A549 (cell line): ENCODE measurements at regions not wholly inside any gene's neighbourhood (a gene's known extent, or its start where the extent isn't known, plus 50 kb on each side); places are given as distances from the start of the nearest gene placed in this dataset.

Source experiments
- ATAC-seq, 2 experiments: fragments of 200-7000 bp in 1 of 2; fragments of >200 bp in 1 of 2; cut with Nextera tagmentation in 1 of 2; cut with Tn5 transposase in 1 of 2; 3 replicates each; pipeline versions ENCODE4 v1.8.0 to v1.9.1; 2018 to 2020; ENCODE audit warnings: mild to moderate bottlenecking in 1 of 2, moderate library complexity in 1 of 2
- CTCF ChIA-PET: fragments of 300-600 bp; sonication (Branson Sonifier 250); formaldehyde crosslinking; extraction: SDS; loops from one replicate; lab custom pipeline; 2021; ENCODE audit warnings: antibody characterized with exemption, inconsistent platforms; lab: Yijun Ruan, JAX
- POLR2A ChIA-PET: fragments of 350-600 bp; formaldehyde crosslinking; extraction: SDS; loops from one replicate; lab custom pipeline; 2021; ENCODE audit warnings: antibody characterized with exemption, inconsistent platforms; lab: Yijun Ruan, JAX
- DNase-seq, 2 experiments: peaks; one replicate each; pipeline versions ENCODE4 v3.0.0 to v3.0.0-alpha.2; 2011 to 2016; ENCODE audit warnings: low read depth in 1 of 2, low spot score in 1 of 2
- FAIRE-seq: peaks from 2 replicates; lab custom pipeline; 2011; peaks lifted over from hg19 to GRCh38; lab: Jason Lieb, UNC
- H3K27ac ChIP-seq, 2 experiments: fragments of >200 bp; sonication (Bioruptor Twin); formaldehyde crosslinking; 3 replicates each; pipeline ENCODE4 v1.5.1; 2016 to 2017
- H3K4me1 ChIP-seq: fragments of >200 bp; sonication (Bioruptor Twin); formaldehyde crosslinking; 3 replicates; pipeline ENCODE4 v1.6.1; 2016
- H3K4me2 ChIP-seq: fragments of >200 bp; sonication (Bioruptor Twin); formaldehyde crosslinking; 3 replicates; pipeline ENCODE4 v1.6.1; 2016
- H3K4me3 ChIP-seq: fragments of >200 bp; sonication (Bioruptor Twin); formaldehyde crosslinking; 3 replicates; pipeline ENCODE4 v1.5.1; 2016
- H3K9me3 ChIP-seq: fragments of >200 bp; sonication (Bioruptor Twin); formaldehyde crosslinking; 3 replicates; pipeline ENCODE4 v1.6.1; 2016
- CBX2 ChIP-seq: fragments of 200-600 bp; sonication (generic); IDR thresholded peaks from 2 replicates; pipeline ENCODE4 v1.6.1; 2016; ENCODE audit warnings: low read depth, mild to moderate bottlenecking, borderline replicate concordance
- CEBPB ChIP-seq, 2 experiments: fragments of >200 bp in 1 of 2; sonication (Bioruptor Twin) in 1 of 2; formaldehyde crosslinking in 1 of 2; IDR thresholded peaks; 2 replicates each; pipeline ENCODE4 v1.6.1; 2012 to 2016
- CHD4 ChIP-seq: fragments of 200-600 bp; sonication (generic); IDR thresholded peaks from 2 replicates; pipeline ENCODE4 v1.6.1; 2016; ENCODE audit warnings: antibody characterized with exemption, mild to moderate bottlenecking, borderline replicate concordance
- GATA3 ChIP-seq: IDR thresholded peaks from 2 replicates; pipeline ENCODE4 v1.6.1; 2012; ENCODE audit warnings: borderline replicate concordance
- HEYL ChIP-seq: fragments of 250-450 bp; sonication (Bioruptor Pico); IDR thresholded peaks from 2 replicates; pipeline ENCODE4 v1.8.0; 2021; ENCODE audit warnings: mild to moderate bottlenecking, moderate library complexity
- HOXB13 ChIP-seq: fragments of 250-450 bp; sonication (Bioruptor Pico); IDR thresholded peaks from 2 replicates; pipeline ENCODE4 v1.5.0; 2020; ENCODE audit warnings: low read depth, mild to moderate bottlenecking, moderate library complexity
- HOXB5 ChIP-seq: fragments of 250-450 bp; sonication (Bioruptor Pico); IDR thresholded peaks from 2 replicates; pipeline ENCODE4 v1.5.0; 2020; ENCODE audit warnings: mild to moderate bottlenecking, moderate library complexity
- JUN ChIP-seq, 2 experiments: fragments of >200 bp; sonication (Bioruptor Twin); formaldehyde crosslinking; IDR thresholded peaks; 2 replicates in 1 of 2; 3 replicates in 1 of 2; pipeline ENCODE4 v1.6.1; 2016 to 2017
- JUNB ChIP-seq: fragments of >200 bp; sonication (Bioruptor Twin); formaldehyde crosslinking; IDR thresholded peaks from 2 replicates; pipeline ENCODE4 v1.6.1; 2016
- MAFK ChIP-seq: fragments of 450-650 bp; IDR thresholded peaks from 2 replicates; pipeline ENCODE4 v1.6.1; 2014; ENCODE audit not compliant: partially characterized antibody
- NFE2L2 ChIP-seq: fragments of 150-350 bp; conservative IDR thresholded peaks from 2 replicates; pipeline ENCODE4 v1.6.1; 2014; ENCODE audit warnings: low read length
- NPAS2 ChIP-seq: fragments of 250-450 bp; sonication (Bioruptor Pico); IDR thresholded peaks from 2 replicates; pipeline ENCODE4 v1.8.0; 2022; ENCODE audit warnings: mild to moderate bottlenecking, moderate library complexity, borderline replicate concordance
- RAD21 ChIP-seq, 2 experiments: fragments of >200 bp in 1 of 2; sonication (Bioruptor Twin) in 1 of 2; formaldehyde crosslinking in 1 of 2; IDR thresholded peaks in 1 of 2; conservative IDR thresholded peaks in 1 of 2; 2 replicates in 1 of 2; 3 replicates in 1 of 2; pipeline ENCODE4 v1.6.1; 2012 to 2018; ENCODE audit warnings: inconsistent platforms in 1 of 2
- RARB ChIP-seq: fragments of 250-450 bp; sonication (Bioruptor Pico); IDR thresholded peaks from 2 replicates; pipeline ENCODE4 v1.8.0; 2021; ENCODE audit warnings: mild to moderate bottlenecking, moderate library complexity
- RNF2 ChIP-seq: fragments of 200-600 bp; sonication (generic); IDR thresholded peaks from 2 replicates; pipeline ENCODE4 v1.6.1; 2016; ENCODE audit warnings: low read depth, mild to moderate bottlenecking, antibody characterized with exemption, moderate library complexity, borderline replicate concordance
- ZC3H11A ChIP-seq: fragments of 450-650 bp; IDR thresholded peaks from 2 replicates; pipeline ENCODE4 v1.6.1; 2014; ENCODE audit warnings: antibody characterized with exemption, mild to moderate bottlenecking
- ZFP36 ChIP-seq: fragments of 450-650 bp; IDR thresholded peaks from 2 replicates; pipeline ENCODE4 v1.6.1; 2014; ENCODE audit warnings: borderline replicate concordance; ENCODE audit not compliant: partially characterized antibody
- ZSCAN20 ChIP-seq: fragments of 250-450 bp; sonication (Bioruptor Pico); IDR thresholded peaks from 2 replicates; pipeline ENCODE4 v1.8.0; 2022; ENCODE audit warnings: mild to moderate bottlenecking, moderate library complexity
- WGBS: methylation state at CpG from one replicate; pipeline ENCODE4 v1.1.6; 2017; ENCODE audit errors: missing lambda C conversion rate; 5-methylcytosine and 5-hydroxymethylcytosine counted together
- TF ChIP-seq, protein P1 (sequence below): IDR thresholded peaks from 2 replicates; pipeline ENCODE4 v1.6.1; 2012
- TF ChIP-seq, protein P2 (sequence below): IDR thresholded peaks from 2 replicates; pipeline ENCODE4 v1.6.1; 2012; ENCODE audit warnings: low read depth, borderline replicate concordance
- TF ChIP-seq, protein P3 (sequence below): fragments of 150-350 bp; IDR thresholded peaks from 2 replicates; pipeline ENCODE4 v1.6.1; 2014; ENCODE audit warnings: low read depth, mild to moderate bottlenecking, low read length
- TF ChIP-seq, protein P4 (sequence below): fragments of 200-600 bp; sonication (generic); IDR thresholded peaks from 2 replicates; pipeline ENCODE4 v1.6.1; 2016; ENCODE audit warnings: antibody characterized with exemption, mild to moderate bottlenecking, moderate library complexity
- TF ChIP-seq, protein P5 (sequence below): fragments of 250-450 bp; sonication (Bioruptor Pico); IDR thresholded peaks from 2 replicates; pipeline ENCODE4 v1.5.0; 2020; ENCODE audit warnings: low read depth, mild to moderate bottlenecking, moderate library complexity
- TF ChIP-seq, protein P6 (sequence below): fragments of >200 bp; sonication (Bioruptor Twin); formaldehyde crosslinking; IDR thresholded peaks from 2 replicates; pipeline ENCODE4 v1.6.1; 2016

DNA sequence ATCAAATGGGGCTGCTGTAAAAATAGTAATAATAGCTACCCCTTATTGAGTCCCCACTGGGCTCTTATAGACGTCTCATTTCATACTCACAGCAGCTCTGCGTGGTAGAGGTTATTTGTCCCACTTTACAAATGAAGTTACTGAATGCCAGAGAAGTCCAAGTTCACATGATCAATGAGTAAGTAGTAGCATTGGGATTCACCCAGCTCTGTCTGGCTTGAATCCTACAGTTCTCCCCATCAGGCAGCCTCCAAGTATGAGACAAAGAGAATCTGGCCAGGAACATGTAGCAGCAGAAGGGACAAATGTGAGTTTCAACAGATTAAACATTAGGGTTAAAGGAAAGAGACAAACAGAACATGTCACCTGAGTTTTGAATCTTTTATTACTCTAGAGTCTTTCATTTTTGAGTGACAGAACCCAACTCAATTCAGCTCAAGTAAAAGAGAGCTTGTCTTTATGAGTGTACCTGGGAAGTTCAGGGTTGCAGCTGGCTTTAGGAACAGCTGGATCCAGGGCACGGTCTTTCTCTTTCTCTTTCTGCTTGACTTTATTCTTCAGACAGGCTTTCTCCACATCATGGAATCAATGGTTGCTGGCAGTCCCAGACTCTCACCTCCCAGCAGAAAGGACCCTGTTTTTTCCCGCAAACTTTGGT, 64.1 kb upstream of the JDP2 start:
- ChIA-PET POLR2A (no interaction called here), CTCF (interaction anchor here (0.9 kb wide), 2 partner anchors 18 to 454 kb away, joined by 3 read pairs; no protein-coding TSS in a partner anchor)
- Histone ChIP-seq H3K27ac (no peak overlapping the region), H3K4me2 (no peak overlapping the region), H3K4me3 (no peak overlapping the region), H3K4me1 (peaks cover 11% of the 10 kb centered on the region; the same call in 1 of the 3 replicates), H3K9me3 (no peaks in the 10 kb centered on the region)
- FAIRE-seq: no peak
- 44% methylated on average over 4 of the region's 4 CpGs for WGBS
- no peak for ATAC-seq
- DNase-seq: no peak
- TF ChIP-seq NPAS2 (CRISPR knock-in tag): no peak
- no peak for TF ChIP-seq RAD21 (conservative IDR thresholded peaks at IDR 0.05 in 1 of 2, IDR thresholded peaks at IDR 0.05 in 1 of 2)
- TF ChIP-seq HEYL (CRISPR knock-in tag): no peak
- TF ChIP-seq, protein P1, sequence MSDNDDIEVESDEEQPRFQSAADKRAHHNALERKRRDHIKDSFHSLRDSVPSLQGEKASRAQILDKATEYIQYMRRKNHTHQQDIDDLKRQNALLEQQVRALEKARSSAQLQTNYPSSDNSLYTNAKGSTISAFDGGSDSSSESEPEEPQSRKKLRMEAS: no peak
- no peak for TF ChIP-seq ZSCAN20 (CRISPR knock-in tag)
- no peak for TF ChIP-seq JUN (IDR thresholded peaks at IDR 0.05)
- TF ChIP-seq, protein P2, sequence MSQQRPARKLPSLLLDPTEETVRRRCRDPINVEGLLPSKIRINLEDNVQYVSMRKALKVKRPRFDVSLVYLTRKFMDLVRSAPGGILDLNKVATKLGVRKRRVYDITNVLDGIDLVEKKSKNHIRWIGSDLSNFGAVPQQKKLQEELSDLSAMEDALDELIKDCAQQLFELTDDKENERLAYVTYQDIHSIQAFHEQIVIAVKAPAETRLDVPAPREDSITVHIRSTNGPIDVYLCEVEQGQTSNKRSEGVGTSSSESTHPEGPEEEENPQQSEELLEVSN: no peak
- no peak for TF ChIP-seq CEBPB (IDR thresholded peaks at IDR 0.05)
- TF ChIP-seq, protein P3, sequence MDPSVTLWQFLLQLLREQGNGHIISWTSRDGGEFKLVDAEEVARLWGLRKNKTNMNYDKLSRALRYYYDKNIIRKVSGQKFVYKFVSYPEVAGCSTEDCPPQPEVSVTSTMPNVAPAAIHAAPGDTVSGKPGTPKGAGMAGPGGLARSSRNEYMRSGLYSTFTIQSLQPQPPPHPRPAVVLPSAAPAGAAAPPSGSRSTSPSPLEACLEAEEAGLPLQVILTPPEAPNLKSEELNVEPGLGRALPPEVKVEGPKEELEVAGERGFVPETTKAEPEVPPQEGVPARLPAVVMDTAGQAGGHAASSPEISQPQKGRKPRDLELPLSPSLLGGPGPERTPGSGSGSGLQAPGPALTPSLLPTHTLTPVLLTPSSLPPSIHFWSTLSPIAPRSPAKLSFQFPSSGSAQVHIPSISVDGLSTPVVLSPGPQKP: no peak
- TF ChIP-seq HOXB5: no peak
- no peak for TF ChIP-seq GATA3
- TF ChIP-seq, protein P4, sequence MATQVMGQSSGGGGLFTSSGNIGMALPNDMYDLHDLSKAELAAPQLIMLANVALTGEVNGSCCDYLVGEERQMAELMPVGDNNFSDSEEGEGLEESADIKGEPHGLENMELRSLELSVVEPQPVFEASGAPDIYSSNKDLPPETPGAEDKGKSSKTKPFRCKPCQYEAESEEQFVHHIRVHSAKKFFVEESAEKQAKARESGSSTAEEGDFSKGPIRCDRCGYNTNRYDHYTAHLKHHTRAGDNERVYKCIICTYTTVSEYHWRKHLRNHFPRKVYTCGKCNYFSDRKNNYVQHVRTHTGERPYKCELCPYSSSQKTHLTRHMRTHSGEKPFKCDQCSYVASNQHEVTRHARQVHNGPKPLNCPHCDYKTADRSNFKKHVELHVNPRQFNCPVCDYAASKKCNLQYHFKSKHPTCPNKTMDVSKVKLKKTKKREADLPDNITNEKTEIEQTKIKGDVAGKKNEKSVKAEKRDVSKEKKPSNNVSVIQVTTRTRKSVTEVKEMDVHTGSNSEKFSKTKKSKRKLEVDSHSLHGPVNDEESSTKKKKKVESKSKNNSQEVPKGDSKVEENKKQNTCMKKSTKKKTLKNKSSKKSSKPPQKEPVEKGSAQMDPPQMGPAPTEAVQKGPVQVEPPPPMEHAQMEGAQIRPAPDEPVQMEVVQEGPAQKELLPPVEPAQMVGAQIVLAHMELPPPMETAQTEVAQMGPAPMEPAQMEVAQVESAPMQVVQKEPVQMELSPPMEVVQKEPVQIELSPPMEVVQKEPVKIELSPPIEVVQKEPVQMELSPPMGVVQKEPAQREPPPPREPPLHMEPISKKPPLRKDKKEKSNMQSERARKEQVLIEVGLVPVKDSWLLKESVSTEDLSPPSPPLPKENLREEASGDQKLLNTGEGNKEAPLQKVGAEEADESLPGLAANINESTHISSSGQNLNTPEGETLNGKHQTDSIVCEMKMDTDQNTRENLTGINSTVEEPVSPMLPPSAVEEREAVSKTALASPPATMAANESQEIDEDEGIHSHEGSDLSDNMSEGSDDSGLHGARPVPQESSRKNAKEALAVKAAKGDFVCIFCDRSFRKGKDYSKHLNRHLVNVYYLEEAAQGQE: no peak
- no peak for TF ChIP-seq JUNB
- TF ChIP-seq, protein P5, sequence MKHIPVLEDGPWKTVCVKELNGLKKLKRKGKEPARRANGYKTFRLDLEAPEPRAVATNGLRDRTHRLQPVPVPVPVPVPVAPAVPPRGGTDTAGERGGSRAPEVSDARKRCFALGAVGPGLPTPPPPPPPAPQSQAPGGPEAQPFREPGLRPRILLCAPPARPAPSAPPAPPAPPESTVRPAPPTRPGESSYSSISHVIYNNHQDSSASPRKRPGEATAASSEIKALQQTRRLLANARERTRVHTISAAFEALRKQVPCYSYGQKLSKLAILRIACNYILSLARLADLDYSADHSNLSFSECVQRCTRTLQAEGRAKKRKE (CRISPR knock-in tag): no peak

DNA sequence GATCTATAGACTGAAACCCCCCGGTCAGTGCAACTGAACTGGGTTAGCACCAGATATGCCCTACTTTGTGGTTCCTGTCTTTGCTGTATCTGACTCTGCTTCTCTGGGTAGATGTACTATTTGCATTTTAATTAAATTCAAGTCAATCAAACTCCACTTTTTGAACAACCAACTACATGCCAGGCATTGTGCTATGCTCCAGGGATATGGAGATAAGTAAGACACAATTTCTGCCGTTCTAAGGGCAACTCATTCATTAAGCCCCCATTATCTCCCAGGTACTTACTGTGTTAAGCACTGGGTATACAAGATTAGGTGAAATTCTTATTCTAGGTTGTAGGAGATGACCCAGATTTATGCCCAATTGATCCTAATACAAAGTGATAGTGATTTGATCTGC, 62.7 kb upstream of the JDP2 start:
- 0 out of 3 replicates have a peak, but pooled peaks cover 6% of the 10 kb centered on the region for H3K4me1 ChIP-seq
- H3K4me2 ChIP-seq: no peak overlapping the region
- 21% methylated on average over 2 of the region's 2 CpGs for whole genome bisulfite sequencing
- H3K9me3 ChIP-seq: no peaks in the 10 kb centered on the region
- ATAC-seq: no peak
- CTCF ChIA-PET: interaction anchor here (1.0 to 1.4 kb wide), 2 partner anchors 26 to 196 kb away, joined by 3 read pairs; no protein-coding TSS in a partner anchor
- no peak overlapping the region for H3K27ac ChIP-seq
- DNase-seq: no peak
- FAIRE-seq: no peak
- POLR2A ChIA-PET: no interaction called here
- no peak overlapping the region for H3K4me3 ChIP-seq
- no peak for TF ChIP-seq GATA3
- TF ChIP-seq RARB: no peak
- TF ChIP-seq ZFP36: no peak
- TF ChIP-seq ZC3H11A: no peak
- TF ChIP-seq, protein P4: no peak
- TF ChIP-seq, protein P6, sequence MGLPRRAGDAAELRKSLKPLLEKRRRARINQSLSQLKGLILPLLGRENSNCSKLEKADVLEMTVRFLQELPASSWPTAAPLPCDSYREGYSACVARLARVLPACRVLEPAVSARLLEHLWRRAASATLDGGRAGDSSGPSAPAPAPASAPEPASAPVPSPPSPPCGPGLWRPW: no peak
- TF ChIP-seq CBX2: no peak
- no peak for TF ChIP-seq HOXB13 (CRISPR knock-in tag)
- TF ChIP-seq MAFK: no peak
- TF ChIP-seq, protein P2: no peak
- no peak for TF ChIP-seq RNF2
- TF ChIP-seq NFE2L2: no peak
- TF ChIP-seq CHD4: no peak
